Stimulated activated CD8-positive, alpha-beta memory T cell treated with anti-CD3 and anti-CD28 coated beads, Interleukin-4, amount 100 ng/mL, for 48 hours (primary cell): ENCODE measurements at regions not wholly inside any gene's neighbourhood (a gene's known extent, or its start where the extent isn't known, plus 50 kb on each side); places are given as distances from the start of the nearest gene placed in this dataset.
A peak's percentile ranks its signal among the peaks of the same experiment; 100 is the strongest.
"Not testable (repeated sequence)": the region's sequence is repeated elsewhere in the genome, so short reads cannot be mapped to it uniquely, and the experiment has no call there.

ENCODE experiments used
- DNase-seq: peaks from one replicate; pipeline ENCODE4 v3.0.0-alpha.2; 2020

GRCh38 chr10:60564475-60564874 lies 174.8 kb upstream of the ANK3 start:
- no peak for DNase-seq

GRCh38 chr10:60560451-60560850 lies 170.8 kb upstream of the ANK3 start:
- DNase-seq, result no peak

- no peak for DNase-seq
These were observed 166.0 kb upstream of the ANK3 start for GRCh38 chr10:60555700-60556099.

- no peak for DNase-seq
These were observed 160.0 kb upstream of the ANK3 start for GRCh38 chr10:60549686-60550085.

GRCh38 chr10:60542657-60543056 lies 153.0 kb upstream of the ANK3 start:
- no peak for DNase-seq

- no peak for DNase-seq
These were observed 151.8 kb upstream of the ANK3 start for GRCh38 chr10:60541451-60541850.

GRCh38 chr10:60537697-60538096 lies 148.0 kb upstream of the ANK3 start:
- DNase-seq, result no peak

- DNase-seq, result no peak
These were observed 146.9 kb upstream of the ANK3 start for GRCh38 chr10:60536529-60537114.

- DNase-seq, result no peak
These were observed 145.8 kb upstream of the ANK3 start for GRCh38 chr10:60535427-60535826.

- no peak for DNase-seq
These were observed 145.2 kb upstream of the ANK3 start for GRCh38 chr10:60534761-60535389.

- DNase-seq, result no peak
These were observed 143.2 kb upstream of the ANK3 start for GRCh38 chr10:60532696-60533468.

GRCh38 chr10:60531006-60531405 lies 141.3 kb upstream of the ANK3 start:
- no peak for DNase-seq

GRCh38 chr10:60527676-60528075 lies 138.0 kb upstream of the ANK3 start:
- DNase-seq, result no peak

- DNase-seq, result no peak
These were observed 136.3 kb upstream of the ANK3 start for GRCh38 chr10:60525716-60526585.

- peak; percentile 26 for DNase-seq
These were observed 134.9 kb upstream of the ANK3 start for GRCh38 chr10:60524541-60524940.

GRCh38 chr10:60523371-60523770 lies 133.7 kb upstream of the ANK3 start:
- not testable (repeated sequence) for DNase-seq

GRCh38 chr10:60522617-60523016 lies 132.9 kb upstream of the ANK3 start:
- DNase-seq, result no peak

GRCh38 chr10:60521974-60522405 lies 132.3 kb upstream of the ANK3 start:
- DNase-seq, result no peak

GRCh38 chr10:60518745-60519144 lies 129.1 kb upstream of the ANK3 start:
- no peak for DNase-seq

GRCh38 chr10:60517805-60518204 lies 128.1 kb upstream of the ANK3 start:
- DNase-seq, result no peak

GRCh38 chr10:60513281-60513680 lies 123.6 kb upstream of the ANK3 start:
- DNase-seq, result no peak

GRCh38 chr10:60511477-60512229 lies 122.0 kb upstream of the ANK3 start:
- DNase-seq, result no peak
